Neural crest cell (in vitro differentiated cells): ENCODE measurements at regions not wholly inside any gene's neighbourhood (a gene's known extent, or its start where the extent isn't known, plus 50 kb on each side); places are given as distances from the start of the nearest gene placed in this dataset.
A peak's percentile ranks its signal among the peaks of the same experiment; 100 is the strongest.

Experiments
- DNase-seq: peaks from one replicate; pipeline ENCODE4 v3.0.0; 2021; ENCODE audit warnings: low read depth, mixed read lengths, low spot score
- H3K27ac Mint-ChIP-seq: one replicate; pipeline ENCODE4 v1.8.0; 2021; ENCODE audit warnings: mild to moderate bottlenecking, mixed read lengths; ENCODE audit not compliant: unreplicated experiment
- H3K27me3 Mint-ChIP-seq: 2 replicates; pipeline ENCODE4 v1.8.0; 2021; ENCODE audit warnings: low read depth, mild to moderate bottlenecking, mixed read lengths
- H3K36me3 Mint-ChIP-seq: 2 replicates; pipeline ENCODE4 v1.8.0; 2021; ENCODE audit warnings: low read depth, mild to moderate bottlenecking, mixed read lengths
- H3K4me1 Mint-ChIP-seq: 2 replicates; pipeline ENCODE4 v1.8.0; 2021; ENCODE audit warnings: mixed read lengths
- H3K4me3 Mint-ChIP-seq: one replicate; pipeline ENCODE4 v1.8.0; 2021; ENCODE audit warnings: mild to moderate bottlenecking, mixed read lengths
- H3K9me3 Mint-ChIP-seq: 2 replicates; pipeline ENCODE4 v1.8.0; 2021; ENCODE audit warnings: mixed read lengths
- CTCF ChIP-seq: fragments of 200-600 bp; sonication (generic); conservative IDR thresholded peaks from 2 replicates; pipeline ENCODE4 v1.5.0; 2021; ENCODE audit warnings: antibody characterized with exemption, mild to moderate bottlenecking

GRCh38 chr9:95738438-95738837 is 137.1 kb upstream of the ERCC6L2 start:
- Mint-ChIP-seq H3K4me1 (peaks cover 42% of the 10 kb centered on the region), H3K27me3 (no peaks in the 10 kb centered on the region), H3K36me3 (no peaks in the 10 kb centered on the region), H3K9me3 (no peaks in the 10 kb centered on the region), H3K27ac (no peak overlapping the region), H3K4me3 (no peak overlapping the region)
- TF ChIP-seq CTCF: no peak
- no peak for DNase-seq

GRCh38 chr9:95736891-95737522 is 138.5 kb upstream of the ERCC6L2 start:
- Mint-ChIP-seq H3K36me3 (no peaks in the 10 kb centered on the region), H3K27me3 (no peaks in the 10 kb centered on the region), H3K4me1 (peaks cover 53% of the 10 kb centered on the region), H3K27ac (no peak overlapping the region), H3K9me3 (no peaks in the 10 kb centered on the region), H3K4me3 (no peak overlapping the region)
- no peak for DNase-seq
- TF ChIP-seq CTCF: no peak

- H3K36me3 Mint-ChIP-seq: no peaks in the 10 kb centered on the region
- TF ChIP-seq CTCF: peak; percentile 60
- H3K9me3 Mint-ChIP-seq: no peaks in the 10 kb centered on the region
- DNase-seq: no peak
- peak overlapping the region; percentile 39 for H3K4me3 Mint-ChIP-seq
- peaks cover 54% of the 10 kb centered on the region for H3K4me1 Mint-ChIP-seq
- no peaks in the 10 kb centered on the region for H3K27me3 Mint-ChIP-seq
- no peak overlapping the region for H3K27ac Mint-ChIP-seq
These were observed 139.1 kb upstream of the ERCC6L2 start for GRCh38 chr9:95736370-95736769.

GRCh38 chr9:95735701-95736100 is 139.8 kb upstream of the ERCC6L2 start:
- Mint-ChIP-seq H3K4me1 (peaks cover 51% of the 10 kb centered on the region), H3K4me3 (no peak overlapping the region), H3K9me3 (peaks cover 2% of the 10 kb centered on the region), H3K27ac (no peak overlapping the region), H3K27me3 (no peaks in the 10 kb centered on the region), H3K36me3 (no peaks in the 10 kb centered on the region)
- TF ChIP-seq CTCF: no peak
- DNase-seq: no peak

GRCh38 chr9:95733741-95734666 is 141.5 kb upstream of the ERCC6L2 start:
- Mint-ChIP-seq H3K4me3 (no peak overlapping the region), H3K27ac (no peak overlapping the region)

More at GRCh38 chr9:95733741-95734666, 141.5 kb upstream of the ERCC6L2 start:
- DNase-seq: no peak
- Mint-ChIP-seq H3K27me3 (no peaks in the 10 kb centered on the region), H3K36me3 (no peaks in the 10 kb centered on the region), H3K4me1 (peaks cover 44% of the 10 kb centered on the region), H3K9me3 (peaks cover 5% of the 10 kb centered on the region)
- no peak for TF ChIP-seq CTCF
